ENCODE measurements at regions not wholly inside any gene's neighbourhood (a gene's known extent, or its start where the extent isn't known, plus 50 kb on each side); places are given as distances from the start of the nearest gene placed in this dataset.

DNA sequence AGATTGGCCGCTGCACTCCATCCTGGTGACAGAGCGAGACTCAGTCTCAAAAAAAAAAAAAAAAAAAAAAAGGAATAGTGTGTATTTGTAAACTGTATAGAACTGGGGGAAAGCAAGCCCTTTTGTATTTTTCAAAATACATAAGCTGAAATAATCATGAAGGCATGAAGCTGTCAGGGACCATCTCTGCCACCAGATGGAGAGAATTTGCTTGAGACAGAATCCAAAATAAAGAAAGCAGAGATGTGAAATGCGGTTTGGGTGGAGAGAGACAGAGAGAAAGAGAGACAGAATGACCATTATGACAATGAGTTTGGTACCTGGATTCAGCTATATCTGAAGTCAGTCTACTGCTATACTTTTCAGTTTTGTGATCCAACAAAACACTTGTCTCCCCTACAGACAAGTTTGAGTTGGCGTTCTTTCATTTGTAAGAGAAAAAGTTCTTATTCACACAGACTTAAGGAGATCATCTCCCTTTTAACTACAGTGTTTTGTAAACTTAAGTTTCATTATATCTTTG, 155.7 kb upstream of the LRIG3 start:
- DNase-seq (no peak), ATAC-seq (ENCODE audit: low read depth) (no peak)
- Histone ChIP-seq H3K23ac (ENCODE audit: low read depth, low read length) (no peak overlapping the region), H3K56ac (ENCODE audit: extremely low read depth, insufficient read depth, low read length) (no peak overlapping the region), H4K5ac (ENCODE audit: low read depth, low read length) (no peak overlapping the region), H4K91ac (ENCODE audit: insufficient read depth, low read depth, low read length) (no peak overlapping the region), H3K9ac (ENCODE audit: low read depth, low read length) (no peak overlapping the region), H3K4me2 (ENCODE audit: low read depth, low read length) (no peak overlapping the region), H3K79me1 (ENCODE audit: low read depth in 1 of 2, low read length in 2 of 2) (no peaks in the 10 kb centered on the region), H4K20me1 (ENCODE audit: insufficient read depth, low read length) (no peaks in the 10 kb centered on the region), H3K14ac (replicated peaks; ENCODE audit: low read depth, low read length) (no peak overlapping the region), H3K4ac (ENCODE audit: low read depth, low read length) (no peak overlapping the region), H3K27me3 (ENCODE audit: control insufficient read depth, insufficient read depth, low read length) (no peaks in the 10 kb centered on the region), H2BK15ac (ENCODE audit: low read depth, low read length) (no peak overlapping the region), H3K27ac (ENCODE audit: insufficient read depth, low read length) (no peak overlapping the region), H2BK120ac (ENCODE audit: low read depth, low read length) (no peak overlapping the region), H2BK20ac (ENCODE audit: low read depth, low read length) (no peak overlapping the region), H4K8ac (ENCODE audit: low read depth in 2 of 2, low read length in 2 of 2) (no peak overlapping the region), H3K9me1 (ENCODE audit: insufficient read depth, low read length) (no peaks in the 10 kb centered on the region), H2BK5ac (ENCODE audit: low read depth, low read length, poor library complexity, severe bottlenecking) (no peak overlapping the region), H3K4me1 (ENCODE audit: control insufficient read depth, insufficient read depth, low read length) (peaks cover 2% of the 10 kb centered on the region), H2AFZ (replicated peaks; ENCODE audit: low read length, poor library complexity) (no peak overlapping the region), H2AK5ac (ENCODE audit: low read depth, low read length) (no peak overlapping the region), H2AK9ac (replicated peaks; ENCODE audit: low read depth, low read length, poor library complexity) (no peak overlapping the region), H3K4me3 (ENCODE audit: insufficient read depth, low read depth, low read length) (no peak overlapping the region), H3K18ac (ENCODE audit: low read depth, low read length) (no peak overlapping the region), H3K36me3 (ENCODE audit: control insufficient read depth, insufficient read depth, low read length) (no peaks in the 10 kb centered on the region), H3K9me3 (ENCODE audit: control insufficient read depth, insufficient read depth, low read length) (no peaks in the 10 kb centered on the region)
- ChIA-PET POLR2A (ENCODE audit: unreplicated experiment) (no interaction called here), CTCF (interaction anchor here (1.1 kb wide), 1 partner anchor 20 kb away, joined by 3 read pairs; no protein-coding TSS in a partner anchor)
- WGBS, 2 experiments (ENCODE audit: extremely low coverage in 2 of 2, insufficient read length in 1 of 2): no CpG with 5 or more reads among the region's 4 CpGs
- in situ Hi-C loops (cut with MboI; ENCODE audit: low sequenced_read_pairs) (no loop called here), intact Hi-C loops (cut with micrococcal nuclease) (no loop called here), dilution Hi-C loops (cut with HindIII; ENCODE audit: low sequenced_read_pairs, unreplicated experiment) (no loop called here)
- no TSS peak for BruUV-seq (replicated peaks)
- TF ChIP-seq RCOR1 (IDR thresholded peaks at IDR 0.05; ENCODE audit: insufficient replicate concordance, low read length) (no peak), FOS (IDR thresholded peaks at IDR 0.05; ENCODE audit: low read depth, low read length) (no peak), CHD1 (IDR thresholded peaks at IDR 0.05; ENCODE audit: low read depth, low read length) (no peak), NFE2L2 (IDR thresholded peaks at IDR 0.05; ENCODE audit: low read depth, low read length) (no peak), ELK1 (IDR thresholded peaks at IDR 0.05; ENCODE audit: borderline replicate concordance, low read depth, low read length) (no peak), MXI1 (IDR thresholded peaks at IDR 0.05; ENCODE audit: borderline replicate concordance, low read depth, low read length) (no peak), POLR2A (IDR thresholded peaks at IDR 0.05; ENCODE audit: low read depth, low read length) (no peak), RAD21 (IDR thresholded peaks at IDR 0.05; ENCODE audit: low read length) (no peak), MAZ (IDR thresholded peaks at IDR 0.05; ENCODE audit: borderline replicate concordance, low read depth, low read length) (no peak), RFX5 (IDR thresholded peaks at IDR 0.05; ENCODE audit: low read depth, low read length) (no peak)

Data from IMR-90 (cell line).